Neuronal stem cell (in vitro differentiated cells): ENCODE measurements at regions not wholly inside any gene's neighbourhood (a gene's known extent, or its start where the extent isn't known, plus 50 kb on each side); places are given as distances from the start of the nearest gene placed in this dataset.
"Not testable (repeated sequence)": the region's sequence is repeated elsewhere in the genome, so short reads cannot be mapped to it uniquely, and the experiment has no call there.

ENCODE experiments used
- DNase-seq: peaks from one replicate; pipeline ENCODE4 v3.0.0-alpha.2; 2013; ENCODE audit warnings: low spot score
- H2AFZ ChIP-seq: one replicate; pipeline ENCODE4 v1.6.1; 2013; ENCODE audit warnings: mild to moderate bottlenecking, low read length, inconsistent platforms
- H2AK5ac ChIP-seq: 2 replicates; pipeline ENCODE4 v1.6.1; 2013; ENCODE audit warnings: low read depth, mild to moderate bottlenecking, inconsistent platforms, low read length, moderate library complexity, mixed read lengths
- H2BK120ac ChIP-seq: 2 replicates; pipeline ENCODE4 v1.6.1; 2013; ENCODE audit warnings: low read depth, mild to moderate bottlenecking, inconsistent platforms, low read length, moderate library complexity, mixed read lengths
- H2BK12ac ChIP-seq: one replicate; pipeline ENCODE4 v1.6.1; 2013; ENCODE audit warnings: low read length, inconsistent platforms
- H2BK15ac ChIP-seq: 2 replicates; pipeline ENCODE4 v1.6.1; 2013; ENCODE audit warnings: mild to moderate bottlenecking, low read length, inconsistent platforms, mixed read lengths
- H2BK5ac ChIP-seq: one replicate; pipeline ENCODE4 v1.6.1; 2013; ENCODE audit warnings: inconsistent platforms, mild to moderate bottlenecking, low read length, moderate library complexity
- H3K14ac ChIP-seq: one replicate; pipeline ENCODE4 v1.6.1; 2013; ENCODE audit warnings: low read length, inconsistent platforms
- H3K18ac ChIP-seq: 2 replicates; pipeline ENCODE4 v1.6.1; 2013; ENCODE audit warnings: low read length, inconsistent platforms
- H3K23ac ChIP-seq: 2 replicates; pipeline ENCODE4 v1.6.1; 2013; ENCODE audit warnings: low read depth, mild to moderate bottlenecking, mixed read lengths, low read length, inconsistent platforms; ENCODE audit not compliant: poor library complexity
- H3K27ac ChIP-seq: replicated peaks from 3 replicates; pipeline ENCODE4 v1.5.1; 2013; ENCODE audit warnings: low read length, inconsistent platforms
- H3K27me3 ChIP-seq, 3 experiments: 2 replicates each; pipeline ENCODE4 v1.6.1; 2013; ENCODE audit warnings: low read length in 3 of 3, mild to moderate bottlenecking in 2 of 3, inconsistent platforms in 1 of 3, low read depth in 1 of 3, mixed read lengths in 1 of 3, moderate library complexity in 1 of 3; ENCODE audit not compliant: control insufficient read depth in 3 of 3, insufficient read depth in 3 of 3
- H3K36me3 ChIP-seq, 2 donors: replicated peaks in 1 of 2; 2 replicates each; pipeline ENCODE4 v1.6.1; 2013; ENCODE audit warnings: low read length in 2 of 2; ENCODE audit not compliant: control insufficient read depth in 2 of 2, insufficient read depth in 2 of 2
- H3K4ac ChIP-seq: 2 replicates; pipeline ENCODE4 v1.6.1; 2013; ENCODE audit warnings: inconsistent platforms, mild to moderate bottlenecking, low read length, moderate library complexity
- H3K4me1 ChIP-seq, 2 donors: 1 replicate in 1 of 2; 2 replicates in 1 of 2; pipeline ENCODE4 v1.6.1; 2013; ENCODE audit warnings: low read length in 2 of 2, low read depth in 1 of 2; ENCODE audit not compliant: control insufficient read depth in 2 of 2, insufficient read depth in 1 of 2
- H3K4me2 ChIP-seq: one replicate; pipeline ENCODE4 v1.6.1; 2013; ENCODE audit warnings: mild to moderate bottlenecking, low read length, inconsistent platforms; ENCODE audit not compliant: insufficient read depth, poor library complexity, severe bottlenecking
- H3K4me3 ChIP-seq, 2 donors: 2 replicates each; pipeline ENCODE4 v1.5.1; 2013; ENCODE audit warnings: low read length in 2 of 2, mild to moderate bottlenecking in 2 of 2, inconsistent platforms in 1 of 2, moderate library complexity in 1 of 2
- H3K79me1 ChIP-seq: one replicate; pipeline ENCODE4 v1.6.1; 2013; ENCODE audit warnings: low read depth, mild to moderate bottlenecking, inconsistent platforms, low read length, moderate library complexity
- H3K9ac ChIP-seq: one replicate; pipeline ENCODE4 v1.6.1; 2013; ENCODE audit warnings: mild to moderate bottlenecking, low read depth, low read length, inconsistent platforms; ENCODE audit not compliant: poor library complexity
- H3K9me3 ChIP-seq, 2 donors: replicated peaks in 1 of 2; 2 replicates each; pipeline versions ENCODE3 to v1.6.1; 2013; ENCODE audit warnings: low read length in 2 of 2, mild to moderate bottlenecking in 2 of 2, inconsistent platforms in 1 of 2, low read depth in 1 of 2, mixed read lengths in 1 of 2, moderate library complexity in 1 of 2; ENCODE audit not compliant: control insufficient read depth in 2 of 2, insufficient read depth in 1 of 2
- H4K8ac ChIP-seq: one replicate; pipeline ENCODE4 v1.6.1; 2013; ENCODE audit warnings: low read depth, mild to moderate bottlenecking, inconsistent platforms, low read length, moderate library complexity
- H4K91ac ChIP-seq: one replicate; pipeline ENCODE4 v1.6.1; 2013; ENCODE audit warnings: low read length, low read depth, mild to moderate bottlenecking, inconsistent platforms; ENCODE audit not compliant: poor library complexity
- WGBS, 2 donors: extraction: QIAGEN DNeasy Blood & Tissue Kit; methylation state at CpG; one replicate each; pipeline ENCODE4 v1.1.7; 2013; ENCODE audit warnings: missing lambda C conversion rate in 2 of 2, mixed read lengths in 1 of 2; ENCODE audit not compliant: insufficient read length in 2 of 2, insufficient replicate concordance in 1 of 2; ENCODE audit errors: extremely low coverage in 2 of 2; 5-methylcytosine and 5-hydroxymethylcytosine counted together

- Histone ChIP-seq H2AFZ (no peak overlapping the region), H2BK120ac (no peak overlapping the region), H2BK5ac (no peak overlapping the region), H3K14ac (no peak overlapping the region), H3K27me3 (no peaks in the 10 kb centered on the region), H3K4me1 (peaks cover 4 to 5% of the 10 kb centered on the region in 2 donors), H3K36me3 (no peaks in the 10 kb centered on the region), H3K9me3 (peaks cover 3 to 7% of the 10 kb centered on the region in 2 donors), H3K4me2 (no peak overlapping the region), H2BK15ac (no peak overlapping the region), H3K4me3 (no peak overlapping the region), H2AK5ac (no peak overlapping the region), H3K4ac (no peak overlapping the region), H3K18ac (no peak overlapping the region), H4K91ac (no peak overlapping the region), H3K27ac (no peak overlapping the region), H3K23ac (no peak overlapping the region), H3K79me1 (no peaks in the 10 kb centered on the region), H3K9ac (no peak overlapping the region), H4K8ac (no peak overlapping the region), H2BK12ac (no peak overlapping the region)
- no peak for DNase-seq
- no CpG with 5 or more reads among the region's 2 CpGs for WGBS, 2 donors
These were observed 367.9 kb upstream of the GRAMD2B start for GRCh38 chr5:126055348-126055729.

- Histone ChIP-seq H3K18ac (no peak overlapping the region), H3K23ac (no peak overlapping the region), H3K4me1 (peaks cover 4 to 5% of the 10 kb centered on the region in 2 donors), H3K9ac (no peak overlapping the region), H3K4me2 (no peak overlapping the region), H3K9me3 (peaks cover 3 to 7% of the 10 kb centered on the region in 2 donors), H2BK120ac (no peak overlapping the region), H3K36me3 (no peaks in the 10 kb centered on the region), H3K79me1 (no peaks in the 10 kb centered on the region), H2BK12ac (no peak overlapping the region), H3K27ac (no peak overlapping the region), H4K91ac (no peak overlapping the region), H2BK15ac (no peak overlapping the region), H2AK5ac (no peak overlapping the region), H3K27me3 (no peaks in the 10 kb centered on the region), H2AFZ (no peak overlapping the region), H3K14ac (no peak overlapping the region), H4K8ac (no peak overlapping the region), H3K4ac (no peak overlapping the region), H2BK5ac (no peak overlapping the region), H3K4me3 (no peak overlapping the region)
- WGBS, 2 donors = no CpG with 5 or more reads among the region's 1 CpG
- DNase-seq = no peak
These were observed 366.9 kb upstream of the GRAMD2B start for GRCh38 chr5:126056352-126056751.

GRCh38 chr5:126056851-126057622 is 366.2 kb upstream of the GRAMD2B start:
- Histone ChIP-seq H2BK12ac (no peak overlapping the region), H3K14ac (no peak overlapping the region), H2BK5ac (no peak overlapping the region), H3K4me3 (no peak overlapping the region), H3K18ac (no peak overlapping the region), H3K4me2 (no peak overlapping the region), H4K8ac (no peak overlapping the region), H3K79me1 (no peaks in the 10 kb centered on the region), H2AFZ (no peak overlapping the region), H2BK15ac (no peak overlapping the region), H3K9ac (no peak overlapping the region), H3K4me1 (peaks cover 4 to 5% of the 10 kb centered on the region in 2 donors), H2BK120ac (no peak overlapping the region), H4K91ac (no peak overlapping the region), H3K27me3 (no peaks in the 10 kb centered on the region), H3K4ac (no peak overlapping the region), H2AK5ac (no peak overlapping the region), H3K27ac (no peak overlapping the region), H3K23ac (no peak overlapping the region), H3K36me3 (no peaks in the 10 kb centered on the region), H3K9me3 (peaks cover 3 to 7% of the 10 kb centered on the region in 2 donors)
- no peak for DNase-seq
- WGBS, 2 donors = no CpG with 5 or more reads among the region's 13 CpGs

- not testable (repeated sequence) for H2BK120ac ChIP-seq
These were observed 364.8 kb upstream of the GRAMD2B start for GRCh38 chr5:126058392-126058791.

More at GRCh38 chr5:126058392-126058791, 364.8 kb upstream of the GRAMD2B start:
- not testable (repeated sequence) for H3K27me3 ChIP-seq, H2BK12ac ChIP-seq, H3K27ac ChIP-seq, H2BK15ac ChIP-seq, H3K79me1 ChIP-seq, H4K8ac ChIP-seq, H3K4me3 ChIP-seq, H3K18ac ChIP-seq, H3K9ac ChIP-seq, H2AFZ ChIP-seq, H3K36me3 ChIP-seq, H3K4me2 ChIP-seq, H2AK5ac ChIP-seq, H4K91ac ChIP-seq, H3K9me3 ChIP-seq, H2BK5ac ChIP-seq, H3K4ac ChIP-seq, H3K14ac ChIP-seq, DNase-seq, H3K4me1 ChIP-seq, H3K23ac ChIP-seq
- no CpG with 5 or more reads among the region's 5 CpGs for WGBS, 2 donors
